NCI-H524 treated with DMSO at 0.1 percent for 48 hours (cell line): ENCODE measurements at regions not wholly inside any gene's neighbourhood (a gene's known extent, or its start where the extent isn't known, plus 50 kb on each side); places are given as distances from the start of the nearest gene placed in this dataset.
"Not testable (repeated sequence)": the region's sequence is repeated elsewhere in the genome, so short reads cannot be mapped to it uniquely, and the experiment has no call there.

Experiments
- DNase-seq: peaks from one replicate; lab custom pipeline; 2025; lab: John Stamatoyannopoulos, UW

GRCh38 chr10:37733822-37734221 is 123.6 kb downstream of the ZNF248 start:
- no peak for DNase-seq

- DNase-seq, result no peak
Observed at GRCh38 chr10:37732685-37733084, 124.7 kb downstream of the ZNF248 start.

GRCh38 chr10:37728830-37729229 is 128.6 kb downstream of the ZNF248 start:
- no peak for DNase-seq

- no peak for DNase-seq
Observed at GRCh38 chr10:37727491-37728352, 129.7 kb downstream of the ZNF248 start.

- DNase-seq, result no peak
Observed at GRCh38 chr10:37721100-37721499, 136.3 kb downstream of the ZNF248 start.

GRCh38 chr10:37718060-37718459 is 139.3 kb downstream of the ZNF248 start:
- not testable (repeated sequence) for DNase-seq

- DNase-seq, result no peak
Observed at GRCh38 chr10:37713642-37714041, 143.8 kb downstream of the ZNF248 start.

- DNase-seq, result no peak
Observed at GRCh38 chr10:37713132-37713501, 144.3 kb downstream of the ZNF248 start.

GRCh38 chr10:37712489-37713131 is 144.8 kb downstream of the ZNF248 start:
- no peak for DNase-seq

- DNase-seq, result no peak
Observed at GRCh38 chr10:37711617-37712488, 145.6 kb downstream of the ZNF248 start.

GRCh38 chr10:37710831-37711616 is 146.4 kb downstream of the ZNF248 start:
- no peak for DNase-seq

GRCh38 chr10:37707829-37708578 is 149.4 kb downstream of the ZNF248 start:
- DNase-seq, result no peak

- DNase-seq, result no peak
Observed at GRCh38 chr10:37704566-37704965, 152.8 kb downstream of the ZNF248 start.

- no peak for DNase-seq
Observed at GRCh38 chr10:37703833-37704382, 153.5 kb downstream of the ZNF248 start.

- no peak for DNase-seq
Observed at GRCh38 chr10:37703114-37703513, 154.3 kb downstream of the ZNF248 start.

- no peak for DNase-seq
Observed at GRCh38 chr10:37701781-37702493, 155.5 kb downstream of the ZNF248 start.

GRCh38 chr10:37700886-37701780 is 156.3 kb downstream of the ZNF248 start:
- no peak for DNase-seq

- no peak for DNase-seq
Observed at GRCh38 chr10:37687581-37687980, 169.8 kb downstream of the ZNF248 start.
